ENCODE measurements at regions not wholly inside any gene's neighbourhood (a gene's known extent, or its start where the extent isn't known, plus 50 kb on each side); places are given as distances from the start of the nearest gene placed in this dataset.
"Not testable (repeated sequence)": the region's sequence is repeated elsewhere in the genome, so short reads cannot be mapped to it uniquely, and the experiment has no call there.

GRCh38 chr2:90077948-90078347 lies 1386.5 kb downstream of the RPIA start:
- no peak overlapping the region for H3K4me3 ChIP-seq (ENCODE audit: low read depth, low read length)
- TF ChIP-seq, protein P1, sequence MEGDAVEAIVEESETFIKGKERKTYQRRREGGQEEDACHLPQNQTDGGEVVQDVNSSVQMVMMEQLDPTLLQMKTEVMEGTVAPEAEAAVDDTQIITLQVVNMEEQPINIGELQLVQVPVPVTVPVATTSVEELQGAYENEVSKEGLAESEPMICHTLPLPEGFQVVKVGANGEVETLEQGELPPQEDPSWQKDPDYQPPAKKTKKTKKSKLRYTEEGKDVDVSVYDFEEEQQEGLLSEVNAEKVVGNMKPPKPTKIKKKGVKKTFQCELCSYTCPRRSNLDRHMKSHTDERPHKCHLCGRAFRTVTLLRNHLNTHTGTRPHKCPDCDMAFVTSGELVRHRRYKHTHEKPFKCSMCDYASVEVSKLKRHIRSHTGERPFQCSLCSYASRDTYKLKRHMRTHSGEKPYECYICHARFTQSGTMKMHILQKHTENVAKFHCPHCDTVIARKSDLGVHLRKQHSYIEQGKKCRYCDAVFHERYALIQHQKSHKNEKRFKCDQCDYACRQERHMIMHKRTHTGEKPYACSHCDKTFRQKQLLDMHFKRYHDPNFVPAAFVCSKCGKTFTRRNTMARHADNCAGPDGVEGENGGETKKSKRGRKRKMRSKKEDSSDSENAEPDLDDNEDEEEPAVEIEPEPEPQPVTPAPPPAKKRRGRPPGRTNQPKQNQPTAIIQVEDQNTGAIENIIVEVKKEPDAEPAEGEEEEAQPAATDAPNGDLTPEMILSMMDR (IDR thresholded peaks at IDR 0.05; ENCODE audit: low read depth, low read length): no peak

GRCh38 chr2:90079374-90079773 lies 1387.9 kb downstream of the RPIA start:
- no peak overlapping the region for H3K4me3 ChIP-seq (ENCODE audit: low read depth, low read length)
- TF ChIP-seq, protein P1 (IDR thresholded peaks at IDR 0.05; ENCODE audit: low read depth, low read length): no peak

DNA sequence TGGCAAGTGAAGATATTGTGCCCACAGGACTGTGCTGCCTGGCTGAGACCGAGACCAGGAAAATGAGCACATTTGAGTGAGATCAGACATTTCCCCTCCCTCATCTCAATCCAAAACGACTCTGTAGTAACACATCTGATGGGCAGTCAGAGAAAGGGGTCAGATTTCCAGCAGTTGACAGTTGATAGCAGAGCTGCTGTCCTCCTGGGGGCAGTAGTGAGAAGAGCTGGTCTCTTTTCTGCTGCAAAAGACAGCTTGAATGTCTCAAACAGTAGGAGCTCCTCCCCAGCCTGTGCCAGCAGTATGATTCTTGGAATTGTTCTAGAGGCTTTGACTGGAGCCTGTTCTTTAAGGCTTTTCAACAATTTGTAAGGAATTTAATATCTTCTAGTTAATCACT lies 1396.3 kb downstream of the RPIA start:
- not testable (repeated sequence) for H3K4me3 ChIP-seq (ENCODE audit: low read depth, low read length)

- H3K4me3 ChIP-seq (ENCODE audit: low read depth, low read length): not testable (repeated sequence)
These were observed 1402.2 kb downstream of the RPIA start for GRCh38 chr2:90093571-90094270.

GRCh38 chr2:90097617-90098016 lies 1406.1 kb downstream of the RPIA start:
- not testable (repeated sequence) for H3K4me3 ChIP-seq (ENCODE audit: low read depth, low read length)

GRCh38 chr2:90105142-90105541 lies 1413.7 kb downstream of the RPIA start:
- not testable (repeated sequence) for H3K4me3 ChIP-seq (ENCODE audit: low read depth, low read length)

DNA sequence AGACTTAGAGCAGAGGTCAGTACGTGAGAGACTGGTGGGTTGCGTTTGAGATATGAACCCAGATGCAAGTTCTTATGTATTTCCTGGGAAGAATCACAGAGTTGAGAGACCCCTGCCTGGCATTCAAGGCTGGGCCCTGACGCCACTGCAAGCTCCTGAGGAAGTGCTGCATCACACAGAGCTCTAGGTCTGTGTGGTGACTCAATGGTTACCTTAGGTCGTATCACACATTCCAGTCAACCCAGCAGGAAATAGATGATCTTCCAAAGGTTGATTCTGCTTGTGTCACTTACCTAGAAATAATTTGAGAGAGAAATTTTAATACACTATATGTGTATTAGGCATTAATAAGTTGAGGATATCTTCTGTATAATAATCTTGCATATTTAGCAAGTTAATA lies 1431.9 kb downstream of the RPIA start:
- not testable (repeated sequence) for H3K4me3 ChIP-seq (ENCODE audit: low read depth, low read length)

DNA sequence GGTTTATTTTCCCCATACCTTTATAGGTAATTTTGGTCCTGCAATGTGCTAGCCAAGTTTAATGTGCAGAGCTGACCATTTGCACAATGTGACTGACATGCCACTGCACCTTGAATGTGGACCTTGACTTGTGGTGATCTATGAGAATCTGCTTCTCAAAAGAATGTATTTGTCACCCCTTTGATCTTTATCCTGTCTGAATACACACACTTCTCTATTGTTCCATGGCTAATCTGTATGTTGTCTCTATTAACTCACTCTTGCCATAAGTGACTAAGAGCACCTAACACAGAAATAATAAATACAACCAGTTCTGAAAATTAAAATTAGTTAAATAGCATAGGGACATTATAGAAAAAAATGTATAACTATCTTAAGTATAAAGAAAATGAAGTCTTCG lies 1447.6 kb downstream of the RPIA start:
- not testable (repeated sequence) for H3K4me3 ChIP-seq (ENCODE audit: low read depth, low read length)

DNA sequence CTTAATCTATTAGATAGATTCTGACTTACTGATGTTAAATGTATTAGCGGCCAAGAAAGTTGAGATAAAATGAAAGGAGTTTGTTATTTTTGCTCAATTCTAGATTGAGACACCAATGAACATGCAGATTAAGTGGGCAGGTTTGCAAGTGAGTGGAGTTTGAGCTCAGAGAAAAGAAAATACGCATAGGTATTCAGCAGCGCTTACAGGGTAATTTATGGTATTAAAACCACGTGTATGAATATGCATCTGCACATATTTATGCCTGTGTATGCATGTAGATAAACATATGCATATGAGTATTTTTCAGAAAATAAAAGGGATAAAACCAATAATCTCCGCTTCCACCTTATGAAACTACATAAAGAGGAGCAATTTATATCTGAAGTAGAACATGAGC lies 1450.1 kb downstream of the RPIA start:
- not testable (repeated sequence) for H3K4me3 ChIP-seq (ENCODE audit: low read depth, low read length)

DNA sequence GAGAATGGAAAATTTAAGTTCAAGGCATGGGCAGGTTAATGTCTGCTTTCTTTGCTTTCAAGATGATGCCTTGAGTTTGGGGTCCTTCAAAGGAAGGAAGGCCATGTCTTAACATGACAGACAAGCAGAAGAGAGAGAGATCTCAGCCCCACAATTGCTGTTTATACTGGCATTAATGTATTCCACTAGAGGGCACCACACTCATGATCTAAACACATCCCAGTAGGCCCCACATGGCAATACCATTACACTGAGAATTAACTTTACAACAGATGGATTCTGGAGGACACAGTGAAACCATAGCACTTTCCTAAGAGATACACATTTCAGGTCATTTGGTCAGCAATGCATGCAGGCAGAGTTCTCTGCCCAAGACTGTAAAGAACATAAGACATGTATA lies 1460.3 kb downstream of the RPIA start:
- not testable (repeated sequence) for H3K4me3 ChIP-seq (ENCODE audit: low read depth, low read length)

GRCh38 chr2:90170978-90171377 lies 1479.5 kb downstream of the RPIA start:
- H3K4me3 ChIP-seq (ENCODE audit: low read depth, low read length): not testable (repeated sequence)

DNA sequence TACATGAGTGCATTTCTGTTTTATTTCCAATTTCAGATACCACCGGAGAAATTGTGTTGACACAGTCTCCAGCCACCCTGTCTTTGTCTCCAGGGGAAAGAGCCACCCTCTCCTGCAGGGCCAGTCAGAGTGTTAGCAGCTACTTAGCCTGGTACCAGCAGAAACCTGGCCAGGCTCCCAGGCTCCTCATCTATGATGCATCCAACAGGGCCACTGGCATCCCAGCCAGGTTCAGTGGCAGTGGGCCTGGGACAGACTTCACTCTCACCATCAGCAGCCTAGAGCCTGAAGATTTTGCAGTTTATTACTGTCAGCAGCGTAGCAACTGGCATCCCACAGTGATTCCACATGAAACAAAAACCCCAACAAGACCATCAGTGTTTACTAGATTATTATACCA lies 1481.6 kb downstream of the RPIA start:
- not testable (repeated sequence) for H3K4me3 ChIP-seq (ENCODE audit: low read depth, low read length)

GRCh38 chr2:90179591-90179990 lies 1488.1 kb downstream of the RPIA start:
- H3K4me3 ChIP-seq (ENCODE audit: low read depth, low read length): not testable (repeated sequence)

DNA sequence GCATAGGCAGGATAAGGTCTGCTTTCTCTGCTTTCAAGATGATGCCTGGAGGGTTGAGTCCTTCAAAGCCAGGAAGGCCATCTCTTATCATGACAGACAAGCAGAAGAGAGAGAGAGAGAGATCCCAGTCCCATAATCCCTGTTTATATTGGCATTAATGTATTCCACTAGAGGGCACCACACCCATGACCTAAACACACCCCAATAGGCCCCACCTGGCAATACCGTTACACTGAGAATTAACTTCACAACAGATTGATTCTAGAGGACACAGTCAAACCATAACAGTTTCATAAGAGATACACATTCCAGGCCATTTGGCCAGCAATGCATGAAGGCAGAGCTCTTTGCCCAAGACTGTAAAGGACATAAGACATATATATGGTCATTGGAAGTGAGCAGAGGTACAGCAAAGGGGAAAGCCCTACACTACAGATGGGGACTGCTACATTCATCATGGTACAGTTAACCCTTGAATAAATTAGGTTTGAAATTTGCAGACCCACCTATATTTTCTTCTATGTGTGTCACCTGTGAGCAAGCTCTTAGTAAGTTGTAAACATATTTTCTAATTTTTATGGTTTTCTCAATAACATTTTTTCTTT lies 1516.1 kb downstream of the RPIA start:
- no peak overlapping the region for H3K4me3 ChIP-seq (ENCODE audit: low read depth, low read length)
- TF ChIP-seq, protein P1 (IDR thresholded peaks at IDR 0.05; ENCODE audit: low read depth, low read length): no peak

All from WI38 (cell line).